H1 (cell line): ENCODE measurements at regions not wholly inside any gene's neighbourhood (a gene's known extent, or its start where the extent isn't known, plus 50 kb on each side); places are given as distances from the start of the nearest gene placed in this dataset.

Experiments used
- CTCF ChIA-PET: fragments of 300-600 bp; sonication (Branson Sonifier 250); formaldehyde crosslinking; loops from one replicate; lab custom pipeline; 2021; ENCODE audit not compliant: partially characterized antibody; lab: Charles Lee
- POLR2A ChIA-PET: fragments of 300-600 bp; sonication (Branson Sonifier 250); formaldehyde crosslinking; loops from one replicate; lab custom pipeline; 2021; ENCODE audit warnings: inconsistent platforms; ENCODE audit not compliant: partially characterized antibody; lab: Charles Lee
- DNase-seq, 2 experiments: peaks; one replicate each; pipeline versions ENCODE4 v3.0.0 to v3.0.0-alpha.2; 2010 to 2022; ENCODE audit warnings: low spot score in 2 of 2, low read depth in 1 of 2, mixed read lengths in 1 of 2
- FAIRE-seq: peaks from 2 replicates; lab custom pipeline; 2011; peaks lifted over from hg19 to GRCh38; lab: Jason Lieb, UNC
- H2AFZ ChIP-seq: 2 replicates; pipeline ENCODE4 v1.8.1; 2012; ENCODE audit warnings: low read length, inconsistent platforms
- H2AK5ac ChIP-seq: 2 replicates; pipeline ENCODE4 v1.6.1; 2013; ENCODE audit warnings: low read depth, low read length
- H2BK120ac ChIP-seq: replicated peaks from 2 replicates; pipeline ENCODE3; 2013; ENCODE audit warnings: low read depth, low read length, inconsistent platforms
- H2BK12ac ChIP-seq: 2 replicates; pipeline ENCODE4 v1.6.1; 2013; ENCODE audit warnings: low read depth, low read length
- H2BK15ac ChIP-seq: 2 replicates; pipeline ENCODE4 v1.6.1; 2013; ENCODE audit warnings: low read length
- H2BK20ac ChIP-seq: 2 replicates; pipeline ENCODE4 v1.6.1; 2013; ENCODE audit warnings: low read length
- H2BK5ac ChIP-seq: 2 replicates; pipeline ENCODE4 v1.6.1; 2013; ENCODE audit warnings: low read depth, low read length
- H3K14ac ChIP-seq: 2 replicates; pipeline ENCODE4 v1.6.1; 2013; ENCODE audit warnings: inconsistent platforms; ENCODE audit not compliant: insufficient read length
- H3K18ac ChIP-seq: 2 replicates; pipeline ENCODE4 v1.6.1; 2013; ENCODE audit warnings: low read length; ENCODE audit errors: extremely low read depth
- H3K23ac ChIP-seq: 2 replicates; pipeline ENCODE4 v1.6.1; 2013; ENCODE audit warnings: inconsistent platforms; ENCODE audit not compliant: insufficient read length
- H3K23me2 ChIP-seq: 2 replicates; pipeline ENCODE4 v1.6.1; 2013; ENCODE audit warnings: low read depth, low read length
- H3K27ac ChIP-seq: 2 replicates; pipeline ENCODE4 v1.6.1; 2011; ENCODE audit warnings: low read depth, low read length, inconsistent platforms
- H3K27me3 ChIP-seq, 4 experiments: replicated peaks in 1 of 4; 1 replicate in 1 of 4; 2 replicates in 3 of 4; pipeline versions ENCODE4 v1.6.1 to v1.8.1; 2011 to 2013; ENCODE audit warnings: low read length in 3 of 4, mild to moderate bottlenecking in 3 of 4, inconsistent platforms in 2 of 4, mixed read lengths in 2 of 4, moderate library complexity in 1 of 4; ENCODE audit not compliant: control insufficient read depth in 3 of 4, insufficient read depth in 3 of 4; ENCODE audit errors: extremely low read depth in 1 of 4
- H3K36me3 ChIP-seq, 4 experiments: 2 replicates each; pipeline versions ENCODE4 v1.6.1 to v1.8.1; 2011 to 2013; ENCODE audit warnings: mild to moderate bottlenecking in 4 of 4, low read length in 3 of 4, moderate library complexity in 2 of 4, control low read depth in 1 of 4, inconsistent platforms in 1 of 4; ENCODE audit not compliant: insufficient read depth in 4 of 4, control insufficient read depth in 2 of 4
- H3K4ac ChIP-seq: replicated peaks from 2 replicates; pipeline ENCODE3; 2013; ENCODE audit warnings: low read length, low read depth, mixed read lengths, inconsistent platforms; ENCODE audit not compliant: insufficient read length
- H3K4me1 ChIP-seq, 4 experiments: replicated peaks in 1 of 4; 1 replicate in 1 of 4; 2 replicates in 3 of 4; pipeline versions ENCODE4 v1.6.1 to v1.8.1; 2011 to 2013; ENCODE audit warnings: low read length in 3 of 4, inconsistent platforms in 2 of 4, mixed read lengths in 1 of 4; ENCODE audit not compliant: insufficient read depth in 4 of 4, control insufficient read depth in 3 of 4
- H3K4me2 ChIP-seq, 2 experiments: 2 replicates each; pipeline versions ENCODE4 v1.6.1 to v1.8.1; 2011 to 2013; ENCODE audit warnings: low read depth in 2 of 2, low read length in 2 of 2, control low read depth in 1 of 2, inconsistent platforms in 1 of 2, mild to moderate bottlenecking in 1 of 2; ENCODE audit not compliant: insufficient read depth in 1 of 2
- H3K4me3 ChIP-seq, 4 experiments: fragments of 200-600, 300-600 bp in 1 of 4; sonication (generic), shearing (Covaris generic), sonication (Bioruptor Twin) in 1 of 4; 2 replicates each; pipeline versions ENCODE4 v1.5.1 to v1.8.1; 2011 to 2016; ENCODE audit warnings: low read length in 4 of 4, low read depth in 3 of 4, control low read depth in 2 of 4, inconsistent platforms in 2 of 4, mild to moderate bottlenecking in 2 of 4, mixed read lengths in 1 of 4, moderate library complexity in 1 of 4; ENCODE audit not compliant: insufficient read depth in 2 of 4; ENCODE audit errors: extremely low read depth in 1 of 4
- H3K56ac ChIP-seq: replicated peaks from 2 replicates; pipeline ENCODE3; 2013; ENCODE audit warnings: low read depth, mild to moderate bottlenecking, mixed read lengths, low read length, inconsistent platforms; ENCODE audit not compliant: insufficient read length
- H3K79me1 ChIP-seq: 2 replicates; pipeline ENCODE4 v1.6.1; 2013; ENCODE audit warnings: low read depth, low read length, control low read depth
- H3K79me2 ChIP-seq, 2 experiments: 2 replicates each; pipeline versions ENCODE4 v1.6.1 to v1.8.1; 2012 to 2013; ENCODE audit warnings: low read length in 2 of 2, mild to moderate bottlenecking in 2 of 2, inconsistent platforms in 1 of 2; ENCODE audit not compliant: insufficient read depth in 2 of 2, control insufficient read depth in 1 of 2
- H3K9ac ChIP-seq, 4 experiments: replicated peaks in 1 of 4; 1 replicate in 1 of 4; 2 replicates in 3 of 4; pipeline versions ENCODE4 v1.6.1 to v1.8.1; 2011 to 2013; ENCODE audit warnings: low read depth in 3 of 4, low read length in 3 of 4, control low read depth in 2 of 4, mild to moderate bottlenecking in 2 of 4, moderate library complexity in 2 of 4, inconsistent platforms in 1 of 4; ENCODE audit errors: extremely low read depth in 1 of 4
- H3K9me3 ChIP-seq, 2 experiments: 2 replicates each; pipeline versions ENCODE4 v1.6.1 to v1.8.1; 2012 to 2013; ENCODE audit warnings: mild to moderate bottlenecking in 2 of 2, moderate library complexity in 2 of 2, control low read depth in 1 of 2, inconsistent platforms in 1 of 2, low read depth in 1 of 2, low read length in 1 of 2, mixed read lengths in 1 of 2; ENCODE audit not compliant: insufficient read depth in 2 of 2
- H4K20me1 ChIP-seq, 2 experiments: replicated peaks in 1 of 2; 2 replicates each; pipeline versions ENCODE3 to v1.8.1; 2011 to 2013; ENCODE audit warnings: inconsistent platforms in 2 of 2, low read length in 2 of 2, mild to moderate bottlenecking in 1 of 2; ENCODE audit not compliant: insufficient read depth in 2 of 2, control insufficient read depth in 1 of 2
- H4K5ac ChIP-seq: 2 replicates; pipeline ENCODE4 v1.6.1; 2013; ENCODE audit warnings: low read length, low read depth, mixed read lengths, inconsistent platforms; ENCODE audit not compliant: insufficient read length
- H4K8ac ChIP-seq: 2 replicates; pipeline ENCODE4 v1.8.0; 2013; ENCODE audit warnings: mild to moderate bottlenecking, moderate library complexity, low read length, inconsistent platforms; ENCODE audit not compliant: insufficient read depth; ENCODE audit errors: extremely low read depth
- H4K91ac ChIP-seq: replicated peaks from 2 replicates; pipeline ENCODE3; 2013; ENCODE audit warnings: low read length, mixed read lengths, inconsistent platforms; ENCODE audit not compliant: insufficient read length
- CHD7 ChIP-seq: fragments of 300-600 bp; sonication (generic); IDR thresholded peaks from 2 replicates; pipeline ENCODE4 v1.7.1; 2012; ENCODE audit warnings: low read length, moderate library complexity, mild to moderate bottlenecking, inconsistent platforms; ENCODE audit not compliant: insufficient replicate concordance
- whole genome bisulfite sequencing, 2 experiments: shearing (Covaris generic) in 1 of 2; methylation state at CpG; one replicate each; pipeline versions ENCODE4 v1.1.6 to v1.1.7; 2013 to 2015; ENCODE audit warnings: low lambda C conversion rate in 2 of 2, mixed read lengths in 2 of 2, inconsistent platforms in 1 of 2, low coverage in 1 of 2, missing lambda C conversion rate in 1 of 2; ENCODE audit not compliant: insufficient replicate concordance in 2 of 2, insufficient coverage in 1 of 2, insufficient read length in 1 of 2; ENCODE audit errors: extremely low coverage in 1 of 2, missing lambda C conversion rate in 1 of 2; 5-methylcytosine and 5-hydroxymethylcytosine counted together

- H3K79me1 ChIP-seq = no peaks in the 10 kb centered on the region
- CTCF ChIA-PET = no interaction called here
- no peak overlapping the region for H4K5ac ChIP-seq
- H3K23me2 ChIP-seq = no peaks in the 10 kb centered on the region
- no peak overlapping the region for H3K23ac ChIP-seq
- WGBS, 2 experiments = 97% methylated on average over 3 of the region's 3 CpGs; no CpG with 5 or more reads in 1 of the 2 experiments
- no peak overlapping the region for H2BK15ac ChIP-seq
- no peak overlapping the region for H3K27ac ChIP-seq
- H2BK12ac ChIP-seq = no peak overlapping the region
- H2BK20ac ChIP-seq = no peak overlapping the region
- POLR2A ChIA-PET = no interaction called here
- no peak overlapping the region for H3K4ac ChIP-seq
- no peaks in the 10 kb centered on the region for H3K79me2 ChIP-seq
- no peak overlapping the region for H3K4me3 ChIP-seq
- H3K56ac ChIP-seq = no peak overlapping the region
- H3K9me3 ChIP-seq = no peaks in the 10 kb centered on the region; a peak in 1 of 4 replicates
- H3K36me3 ChIP-seq = no peaks in the 10 kb centered on the region
- H2BK5ac ChIP-seq = no peak overlapping the region
- peaks cover 0 to 15% (median 4%) of the 10 kb centered on the region in 4 experiments; a peak in 4 of 7 replicates for H3K4me1 ChIP-seq
- H2AFZ ChIP-seq = no peak overlapping the region
- no peak overlapping the region for H2BK120ac ChIP-seq
- no peak overlapping the region for H3K9ac ChIP-seq
- H4K20me1 ChIP-seq = no peaks in the 10 kb centered on the region
- H3K4me2 ChIP-seq = no peak overlapping the region
- no peak for DNase-seq
- H3K14ac ChIP-seq = no peak overlapping the region
- no peaks in the 10 kb centered on the region for H3K27me3 ChIP-seq
- H3K18ac ChIP-seq = no peak overlapping the region; the same call in 1 of the 2 replicates
- H2AK5ac ChIP-seq = no peak overlapping the region
- no peak overlapping the region for H4K8ac ChIP-seq
- no peak overlapping the region for H4K91ac ChIP-seq
- FAIRE-seq = no peak
- no peak for TF ChIP-seq CHD7
These were observed 342.0 kb downstream of the RFC3 start for GRCh38 chr13:34159946-34160345.
